GM23248 (cell line): ENCODE measurements at regions not wholly inside any gene's neighbourhood (a gene's known extent, or its start where the extent isn't known, plus 50 kb on each side); places are given as distances from the start of the nearest gene placed in this dataset.

ENCODE experiments used
- EZH2 ChIP-seq: fragments of 200-600 bp; sonication (generic); IDR thresholded peaks from 2 replicates; pipeline ENCODE4 v1.6.1; 2018; ENCODE audit warnings: antibody characterized with exemption, mild to moderate bottlenecking; ENCODE audit not compliant: insufficient read depth, poor library complexity, severe bottlenecking
- EZH2phosphoT487 ChIP-seq: fragments of 200-600 bp; sonication (generic); IDR thresholded peaks from 2 replicates; pipeline ENCODE4 v1.6.1; 2018; ENCODE audit warnings: antibody characterized with exemption, moderate library complexity, mild to moderate bottlenecking, low read depth; ENCODE audit not compliant: insufficient read depth

GRCh38 chr18:47682876-47683275 is 247.6 kb downstream of the SMAD2 start:
- no peak for TF ChIP-seq EZH2
- TF ChIP-seq EZH2phosphoT487 = no peak
